GM12891 (cell line): ENCODE measurements at regions not wholly inside any gene's neighbourhood (a gene's known extent, or its start where the extent isn't known, plus 50 kb on each side); places are given as distances from the start of the nearest gene placed in this dataset.

Experiments
- POLR2A ChIP-seq: IDR thresholded peaks from 2 replicates; pipeline ENCODE4 v1.6.1; 2011; ENCODE audit warnings: low read depth, low read length, control low read depth
- SPI1 ChIP-seq: IDR thresholded peaks from 2 replicates; pipeline ENCODE4 v1.6.1; 2011; ENCODE audit warnings: low read depth, low read length, control low read depth
- TAF1 ChIP-seq: IDR thresholded peaks from 2 replicates; pipeline ENCODE4 v1.6.1; 2011; ENCODE audit warnings: low read depth, low read length, control low read depth

- TF ChIP-seq POLR2A (no peak), TAF1 (no peak), SPI1 (no peak)
Observed at GRCh38 chr3:137867611-137868010, 103.5 kb downstream of the SOX14 start.
